ENCODE measurements at regions not wholly inside any gene's neighbourhood (a gene's known extent, or its start where the extent isn't known, plus 50 kb on each side); places are given as distances from the start of the nearest gene placed in this dataset.

DNA sequence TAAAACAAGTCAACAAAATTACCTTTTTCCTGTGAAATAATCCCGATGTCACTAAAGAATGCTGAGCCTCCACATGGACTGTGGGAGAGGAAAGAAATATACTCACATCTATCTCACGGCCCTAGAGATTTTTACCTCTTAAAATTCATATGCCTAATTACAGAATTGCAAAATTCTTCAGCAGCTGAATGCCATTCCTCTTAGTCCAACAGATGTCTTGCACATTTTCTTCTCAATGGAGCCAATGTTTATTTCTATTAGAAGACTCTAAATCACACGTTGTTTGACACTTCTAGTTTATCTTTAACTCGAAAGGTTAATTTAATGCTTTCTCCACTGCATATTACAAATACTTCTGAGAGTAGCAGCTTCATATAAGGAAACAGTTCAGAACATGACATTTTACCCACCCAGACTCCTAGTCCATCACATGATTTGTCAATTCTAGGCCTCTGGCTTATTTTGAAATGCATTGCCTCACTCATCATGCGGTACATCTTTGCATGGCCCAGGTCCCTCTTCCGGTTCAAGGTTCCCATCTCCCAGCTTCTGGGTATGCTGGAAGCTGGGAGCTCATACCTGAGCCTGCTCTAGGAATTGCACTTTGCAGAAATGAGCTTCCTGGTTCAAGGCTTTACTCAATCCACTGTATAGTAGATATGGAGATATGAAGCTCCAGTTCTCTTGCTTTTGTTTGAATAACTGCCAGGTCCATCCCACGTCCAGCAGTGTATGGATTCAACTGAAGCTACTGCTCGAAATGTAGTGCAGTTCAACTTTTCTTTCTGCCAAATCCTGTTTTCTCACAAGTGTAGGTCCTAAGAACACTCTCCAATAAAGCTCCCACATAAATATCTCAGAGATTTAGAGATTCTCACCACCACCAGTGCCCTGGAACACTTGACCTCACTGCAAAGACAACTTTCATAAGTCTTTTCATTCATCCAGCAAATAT is 306.2 kb downstream of the GPR37 start (continued):
- TF ChIP-seq CHD2 (IDR thresholded peaks at IDR 0.05; ENCODE audit: low read length) (no peak), JUN (IDR thresholded peaks at IDR 0.05; ENCODE audit: low read depth, low read length) (no peak)
